Endometrium (tissue), 2 donors: ENCODE measurements at regions not wholly inside any gene's neighbourhood (a gene's known extent, or its start where the extent isn't known, plus 50 kb on each side); places are given as distances from the start of the nearest gene placed in this dataset.

Experiments used
- FAIRE-seq: peaks from 2 replicates; lab custom pipeline; 2012; peaks lifted over from hg19 to GRCh38; lab: Jason Lieb, UNC
- donor health status: control.
- donor health status: control.

DNA sequence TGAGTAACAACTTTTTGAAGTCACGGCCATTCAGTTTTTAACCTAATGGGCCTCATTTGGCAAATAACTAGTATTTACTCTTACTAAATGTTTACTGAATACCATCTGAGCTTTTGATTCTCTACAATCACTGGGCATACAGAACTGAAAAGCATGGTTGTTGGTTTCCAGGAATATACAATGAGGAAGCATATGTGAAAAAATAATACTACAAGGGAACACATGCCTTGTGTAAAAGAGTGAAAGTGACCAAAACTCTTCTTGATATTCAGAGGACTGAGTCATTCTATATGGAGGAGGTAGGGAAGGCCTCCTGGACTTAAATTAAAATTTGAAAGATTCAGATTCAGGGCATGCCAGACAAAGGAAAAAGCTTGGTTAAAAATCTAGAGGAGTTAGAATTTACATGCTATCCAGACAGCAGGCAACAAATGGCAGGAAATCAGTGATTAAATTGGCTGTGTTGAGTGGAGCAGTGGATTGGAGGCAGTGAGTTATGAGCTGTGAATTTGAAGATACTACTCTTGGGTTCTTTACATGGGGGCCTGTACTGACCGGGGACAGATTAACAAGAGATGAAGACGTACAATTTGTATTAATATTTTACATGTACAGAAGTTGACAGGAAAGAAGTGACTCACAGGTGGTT lies 53.6 kb upstream of the NRXN1 start:
- no peak for FAIRE-seq

DNA sequence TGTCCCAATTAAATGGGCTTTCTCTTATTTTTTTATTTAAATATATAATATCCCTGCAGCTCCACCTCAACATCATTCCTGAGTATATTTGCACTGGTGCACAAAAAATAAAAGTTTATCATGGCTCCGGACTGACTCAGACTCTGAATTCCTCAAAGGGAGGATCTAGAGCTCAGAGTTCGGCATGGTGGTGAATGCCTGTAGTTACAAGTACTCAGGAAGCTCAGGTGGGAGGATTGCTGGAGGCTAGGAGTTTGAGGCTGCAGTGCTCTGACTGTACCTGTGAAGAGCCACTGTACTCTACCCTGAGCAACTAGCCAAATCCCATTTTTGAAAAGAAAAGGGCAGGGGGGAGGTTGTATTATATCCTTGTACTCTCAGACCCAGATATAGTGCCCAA lies 52.8 kb upstream of the NRXN1 start:
- FAIRE-seq: no peak
